ENCODE measurements at regions not wholly inside any gene's neighbourhood (a gene's known extent, or its start where the extent isn't known, plus 50 kb on each side); places are given as distances from the start of the nearest gene placed in this dataset.
A peak's percentile ranks its signal among the peaks of the same experiment; 100 is the strongest.

GRCh38 chr10:2745666-2746065 lies 321.7 kb upstream of the PFKP start:
- TF ChIP-seq, protein P1, sequence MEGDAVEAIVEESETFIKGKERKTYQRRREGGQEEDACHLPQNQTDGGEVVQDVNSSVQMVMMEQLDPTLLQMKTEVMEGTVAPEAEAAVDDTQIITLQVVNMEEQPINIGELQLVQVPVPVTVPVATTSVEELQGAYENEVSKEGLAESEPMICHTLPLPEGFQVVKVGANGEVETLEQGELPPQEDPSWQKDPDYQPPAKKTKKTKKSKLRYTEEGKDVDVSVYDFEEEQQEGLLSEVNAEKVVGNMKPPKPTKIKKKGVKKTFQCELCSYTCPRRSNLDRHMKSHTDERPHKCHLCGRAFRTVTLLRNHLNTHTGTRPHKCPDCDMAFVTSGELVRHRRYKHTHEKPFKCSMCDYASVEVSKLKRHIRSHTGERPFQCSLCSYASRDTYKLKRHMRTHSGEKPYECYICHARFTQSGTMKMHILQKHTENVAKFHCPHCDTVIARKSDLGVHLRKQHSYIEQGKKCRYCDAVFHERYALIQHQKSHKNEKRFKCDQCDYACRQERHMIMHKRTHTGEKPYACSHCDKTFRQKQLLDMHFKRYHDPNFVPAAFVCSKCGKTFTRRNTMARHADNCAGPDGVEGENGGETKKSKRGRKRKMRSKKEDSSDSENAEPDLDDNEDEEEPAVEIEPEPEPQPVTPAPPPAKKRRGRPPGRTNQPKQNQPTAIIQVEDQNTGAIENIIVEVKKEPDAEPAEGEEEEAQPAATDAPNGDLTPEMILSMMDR (IDR thresholded peaks at IDR 0.05; ENCODE audit: low read depth, low read length), result no peak
- no peak overlapping the region for H3K4me3 ChIP-seq (ENCODE audit: low read depth, low read length)

DNA sequence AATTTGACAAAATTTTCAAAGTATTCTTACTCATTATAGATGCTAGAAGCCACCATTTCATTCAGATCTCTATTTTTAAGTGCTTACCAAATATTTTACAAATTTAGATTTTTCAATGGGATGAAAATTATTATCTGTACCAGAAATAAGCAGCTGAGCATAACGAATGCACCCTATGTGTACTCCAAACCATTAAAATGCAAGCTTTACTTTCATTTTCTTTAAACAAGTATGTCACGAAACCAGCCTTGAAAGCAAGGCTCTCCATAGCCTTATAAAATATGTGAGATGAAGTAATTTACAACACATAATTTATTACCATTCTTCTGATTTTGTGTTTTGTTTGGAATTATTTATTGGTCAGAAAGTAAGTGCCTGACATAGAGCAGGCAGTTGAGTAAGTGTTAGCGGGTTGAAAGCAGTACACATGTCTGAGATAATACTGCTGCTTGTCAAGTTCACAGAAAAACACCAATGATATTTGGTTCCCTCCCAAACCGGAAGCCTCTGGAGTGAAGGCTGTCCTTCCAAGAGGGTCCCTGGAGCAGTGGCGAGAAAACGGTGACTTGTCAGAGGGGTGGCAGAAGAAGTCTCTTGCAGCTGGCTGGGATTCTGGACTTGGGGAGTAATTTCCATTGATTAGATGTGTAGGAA lies 322.7 kb upstream of the PFKP start:
- TF ChIP-seq, protein P1 (IDR thresholded peaks at IDR 0.05; ENCODE audit: low read depth, low read length), result no peak
- H3K4me3 ChIP-seq (ENCODE audit: low read depth, low read length), result peak overlapping the region; percentile 30

DNA sequence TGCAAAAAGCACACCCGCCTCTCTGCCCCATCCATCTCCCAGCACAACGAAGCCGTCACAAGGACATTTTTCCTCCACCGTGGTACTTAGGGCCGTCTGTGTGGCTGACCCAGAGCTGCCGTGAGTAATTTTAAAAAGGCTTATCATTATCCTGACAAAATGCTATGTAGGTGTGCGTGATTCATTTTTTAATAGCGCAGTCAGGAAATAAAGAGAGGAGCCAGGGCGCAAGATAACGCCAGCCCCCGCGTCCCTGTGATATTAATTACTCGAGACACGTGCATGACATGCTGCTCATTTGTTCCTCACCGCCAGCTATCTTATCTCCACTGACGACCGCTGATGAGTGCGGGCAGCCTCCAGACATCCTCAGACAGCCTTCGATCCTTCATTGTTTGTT lies 332.7 kb upstream of the PFKP start:
- no peak overlapping the region for H3K4me3 ChIP-seq (ENCODE audit: low read depth, low read length)
- TF ChIP-seq, protein P1 (IDR thresholded peaks at IDR 0.05; ENCODE audit: low read depth, low read length), result no peak

- TF ChIP-seq, protein P1 (IDR thresholded peaks at IDR 0.05; ENCODE audit: low read depth, low read length), result no peak
- H3K4me3 ChIP-seq (ENCODE audit: low read depth, low read length), result no peak overlapping the region
These were observed 333.9 kb upstream of the PFKP start for GRCh38 chr10:2733278-2733963.

GRCh38 chr10:2731940-2732339 lies 335.4 kb upstream of the PFKP start:
- no peak overlapping the region for H3K4me3 ChIP-seq (ENCODE audit: low read depth, low read length)
- TF ChIP-seq, protein P1 (IDR thresholded peaks at IDR 0.05; ENCODE audit: low read depth, low read length), result no peak

GRCh38 chr10:2729197-2729596 lies 338.2 kb upstream of the PFKP start:
- TF ChIP-seq, protein P1 (IDR thresholded peaks at IDR 0.05; ENCODE audit: low read depth, low read length), result no peak
- H3K4me3 ChIP-seq (ENCODE audit: low read depth, low read length), result no peak overlapping the region

GRCh38 chr10:2728087-2728486 lies 339.3 kb upstream of the PFKP start:
- TF ChIP-seq, protein P1 (IDR thresholded peaks at IDR 0.05; ENCODE audit: low read depth, low read length), result no peak
- no peak overlapping the region for H3K4me3 ChIP-seq (ENCODE audit: low read depth, low read length)

Data from WI38 (cell line).